Fibroblast of the aortic adventitia (primary cell): ENCODE measurements at regions not wholly inside any gene's neighbourhood (a gene's known extent, or its start where the extent isn't known, plus 50 kb on each side); places are given as distances from the start of the nearest gene placed in this dataset.

Experiments used
- DNase-seq: peaks from one replicate; pipeline ENCODE4 v3.0.0-alpha.2; 2010; ENCODE audit warnings: low read depth
- H3K4me3 ChIP-seq: 2 replicates; pipeline ENCODE4 v1.5.1; 2011; ENCODE audit warnings: low read depth, mild to moderate bottlenecking, control low read depth, low read length, moderate library complexity
- CTCF ChIP-seq: IDR thresholded peaks from 2 replicates; pipeline ENCODE4 v1.5.1; 2011; ENCODE audit warnings: mild to moderate bottlenecking, low read length, control low read depth, inconsistent platforms; ENCODE audit not compliant: insufficient read depth

DNA sequence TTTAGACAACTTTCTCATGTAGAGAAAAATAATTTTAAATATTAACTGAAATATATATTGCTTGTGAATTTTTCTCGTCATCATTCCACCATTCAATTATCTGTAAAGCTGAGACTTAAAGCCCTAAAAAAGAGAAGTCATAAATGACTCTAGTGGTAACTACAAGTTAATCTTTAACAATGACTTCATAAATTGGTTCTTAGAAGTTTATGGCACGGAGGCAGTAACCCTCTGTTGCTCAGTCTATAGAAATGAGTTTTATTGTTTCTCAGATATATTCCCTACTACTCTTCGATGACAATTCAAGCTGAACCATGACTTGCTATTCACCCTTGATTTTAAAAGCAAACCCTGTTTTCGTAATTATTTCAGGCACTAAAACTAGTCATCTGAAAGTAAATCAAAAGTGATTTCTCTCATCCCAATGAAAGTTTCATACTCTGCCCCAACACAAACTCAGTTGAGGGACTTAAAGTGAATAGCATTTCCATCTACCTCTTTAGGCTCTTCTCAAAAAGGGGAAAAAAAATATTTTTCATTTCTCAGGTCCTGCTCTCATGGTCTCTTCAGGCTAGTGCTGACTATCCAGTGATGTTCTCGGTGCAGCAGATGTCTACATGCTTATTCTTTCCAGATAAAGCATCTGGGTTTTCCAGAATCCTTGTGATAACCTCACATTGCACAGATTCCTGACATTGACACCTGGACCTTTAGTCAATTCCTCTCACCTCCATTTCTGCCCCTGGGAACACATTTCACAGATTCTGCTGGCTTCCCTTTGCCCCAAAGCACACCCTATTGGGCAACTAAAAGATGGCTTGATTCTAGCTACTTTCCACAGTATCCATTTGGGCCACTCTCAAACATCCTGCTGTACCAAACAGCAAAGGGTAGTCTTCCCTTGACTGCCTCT lies 207.8 kb upstream of the LRATD1 start:
- no peak for DNase-seq
- no peak overlapping the region for H3K4me3 ChIP-seq
- no peak for TF ChIP-seq CTCF

GRCh38 chr2:14425869-14426268 lies 206.6 kb upstream of the LRATD1 start:
- DNase-seq: no peak
- H3K4me3 ChIP-seq: no peak overlapping the region
- no peak for TF ChIP-seq CTCF

DNA sequence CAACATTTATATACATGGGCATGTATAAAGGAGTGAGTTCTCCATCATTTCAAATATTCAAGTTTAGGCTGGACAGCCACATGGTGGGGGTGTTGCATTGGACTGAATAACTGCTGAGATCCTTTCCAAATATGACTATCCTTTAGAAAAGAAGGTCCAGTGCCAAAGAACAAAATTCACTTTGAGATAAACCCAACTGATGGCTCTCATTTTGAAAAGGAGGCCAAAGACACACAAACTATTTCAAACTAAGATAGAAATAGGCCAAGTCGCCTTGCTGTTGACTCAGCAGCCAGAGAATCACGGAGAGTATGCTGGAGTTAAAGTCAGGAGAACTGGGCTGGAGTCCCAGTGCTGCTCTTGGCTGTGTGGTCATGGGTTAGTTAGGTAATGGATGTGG lies 204.5 kb upstream of the LRATD1 start:
- TF ChIP-seq CTCF: no peak
- peak; percentile 72 for DNase-seq
- H3K4me3 ChIP-seq: no peak overlapping the region

DNA sequence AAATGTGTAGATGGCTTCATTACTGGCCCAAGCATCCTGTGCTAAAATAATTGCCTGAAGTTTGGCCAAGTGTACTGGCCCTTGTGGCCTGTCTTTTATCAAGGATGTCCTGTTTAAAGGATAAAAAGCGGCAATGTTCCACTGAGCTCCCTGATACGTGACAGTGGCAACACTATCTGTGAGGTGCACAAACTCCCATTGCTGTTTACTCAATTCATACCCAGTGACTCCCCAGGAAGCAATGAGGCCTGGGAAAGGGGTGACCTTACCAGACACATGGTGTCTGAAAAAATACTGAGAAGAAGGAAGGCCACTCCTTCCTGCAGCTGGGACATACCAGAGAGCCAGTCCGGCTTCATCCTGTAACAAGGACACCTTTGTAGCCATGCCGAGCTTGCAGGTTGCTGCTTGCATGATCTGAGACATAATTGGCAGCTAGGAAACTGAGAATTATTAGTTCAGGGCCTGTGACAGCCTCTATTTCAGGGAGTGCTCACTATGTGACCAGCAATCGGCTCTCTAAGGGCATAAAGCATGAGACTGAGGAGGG lies 198.5 kb upstream of the LRATD1 start:
- TF ChIP-seq CTCF: no peak
- H3K4me3 ChIP-seq: no peak overlapping the region
- no peak for DNase-seq

GRCh38 chr2:14445670-14446069 lies 186.8 kb upstream of the LRATD1 start:
- DNase-seq: no peak
- H3K4me3 ChIP-seq: no peak overlapping the region
- TF ChIP-seq CTCF: no peak

DNA sequence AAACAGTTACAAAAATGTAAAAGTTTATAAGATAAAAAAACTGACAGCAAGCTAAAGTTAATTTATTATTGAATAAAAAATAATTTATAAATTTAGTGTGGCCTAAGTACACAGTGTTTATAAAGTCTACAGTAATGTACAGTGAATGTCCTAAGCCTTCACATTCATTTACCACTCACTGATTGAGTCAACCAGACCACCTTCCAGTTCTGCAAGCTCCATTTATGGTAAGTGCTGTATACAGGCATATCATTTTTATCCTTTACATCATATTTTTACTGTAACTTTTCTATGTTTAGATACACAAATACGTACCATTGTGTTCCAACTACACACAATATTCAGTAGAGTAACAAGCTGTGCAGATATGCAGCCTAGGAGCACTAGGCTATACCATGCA lies 184.2 kb upstream of the LRATD1 start:
- no peak overlapping the region for H3K4me3 ChIP-seq
- TF ChIP-seq CTCF: no peak
- DNase-seq: no peak

DNA sequence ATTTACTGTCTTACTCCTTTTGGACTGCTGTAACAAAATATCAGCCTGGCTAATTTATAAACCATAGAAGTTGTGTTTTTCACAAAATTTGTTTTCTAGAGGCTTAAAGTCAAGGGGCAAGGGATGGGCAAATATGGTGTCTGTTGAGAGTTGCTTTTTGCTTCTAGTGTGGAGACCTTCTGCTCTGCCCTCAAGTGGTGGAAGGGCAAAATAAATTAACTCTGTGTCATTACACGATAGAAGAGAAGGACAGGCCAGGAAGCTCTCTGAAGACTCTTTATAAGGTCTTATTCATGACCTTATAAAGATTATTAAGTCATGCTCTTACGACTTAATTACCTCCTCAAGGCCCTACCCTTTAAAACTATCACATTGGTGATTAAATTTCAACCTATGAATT lies 181.2 kb upstream of the LRATD1 start:
- no peak for TF ChIP-seq CTCF
- no peak overlapping the region for H3K4me3 ChIP-seq
- DNase-seq: no peak
